ACHN (cell line): ENCODE measurements at regions not wholly inside any gene's neighbourhood (a gene's known extent, or its start where the extent isn't known, plus 50 kb on each side); places are given as distances from the start of the nearest gene placed in this dataset.
"Not testable (repeated sequence)": the region's sequence is repeated elsewhere in the genome, so short reads cannot be mapped to it uniquely, and the experiment has no call there.

Experiments
- DNase-seq: peaks from one replicate; pipeline ENCODE4 v3.0.0-alpha.2; 2015
- in situ Hi-C: cut with HindIII; loops from 2 replicates; pipeline ENCODE4 v1.10.0; 2017; ENCODE audit warnings: low sequenced_read_pairs, low pct_ligation_motif_present, low pct_unique_long_range_greater_than_20kb

- in situ Hi-C loops, result no loop called here
- no peak for DNase-seq
Observed at GRCh38 chr6:14763139-14763538, 482.7 kb upstream of the JARID2 start.

- in situ Hi-C loops, result no loop called here
Observed at GRCh38 chr6:14763616-14764015, 482.3 kb upstream of the JARID2 start.

GRCh38 chr6:14765106-14765505, 480.8 kb upstream of the JARID2 start:
- in situ Hi-C loops, result no loop called here
- DNase-seq, result no peak

More at GRCh38 chr6:14763616-14764015, 482.3 kb upstream of the JARID2 start:
- no peak for DNase-seq

GRCh38 chr6:14765721-14766390, 480.0 kb upstream of the JARID2 start:
- in situ Hi-C loops, result no loop called here
- no peak for DNase-seq

GRCh38 chr6:14766391-14766994, 479.4 kb upstream of the JARID2 start:
- in situ Hi-C loops, result no loop called here
- DNase-seq, result no peak

- no peak for DNase-seq
- in situ Hi-C loops, result no loop called here
Observed at GRCh38 chr6:14767226-14767625, 478.6 kb upstream of the JARID2 start.

GRCh38 chr6:14770040-14770439, 475.8 kb upstream of the JARID2 start:
- in situ Hi-C loops, result no loop called here
- no peak for DNase-seq

- in situ Hi-C loops, result no loop called here
- DNase-seq, result no peak
Observed at GRCh38 chr6:14770572-14770971, 475.3 kb upstream of the JARID2 start.

- in situ Hi-C loops, result no loop called here
- no peak for DNase-seq
Observed at GRCh38 chr6:14771016-14771415, 474.9 kb upstream of the JARID2 start.

GRCh38 chr6:14772188-14772587, 473.7 kb upstream of the JARID2 start:
- in situ Hi-C loops, result no loop called here
- no peak for DNase-seq

GRCh38 chr6:14775528-14775927, 470.3 kb upstream of the JARID2 start:
- no peak for DNase-seq
- in situ Hi-C loops, result no loop called here

- in situ Hi-C loops, result no loop called here
- DNase-seq, result no peak
Observed at GRCh38 chr6:14776307-14776706, 469.6 kb upstream of the JARID2 start.

- no peak for DNase-seq
- in situ Hi-C loops, result no loop called here
Observed at GRCh38 chr6:14781772-14782525, 463.9 kb upstream of the JARID2 start.

- DNase-seq, in situ Hi-C loops: not testable (repeated sequence)
Observed at GRCh38 chr6:14782921-14783464, 462.9 kb upstream of the JARID2 start.

- DNase-seq, result no peak
- in situ Hi-C loops, result no loop called here
Observed at GRCh38 chr6:14783594-14783993, 462.3 kb upstream of the JARID2 start.

GRCh38 chr6:14784596-14785492, 461.0 kb upstream of the JARID2 start:
- in situ Hi-C loops, result no loop called here
- DNase-seq, result no peak

GRCh38 chr6:14785493-14785790, 460.4 kb upstream of the JARID2 start:
- in situ Hi-C loops, result no loop called here
- DNase-seq, result no peak

- in situ Hi-C loops, result no loop called here
- DNase-seq, result no peak
Observed at GRCh38 chr6:14786008-14786407, 459.9 kb upstream of the JARID2 start.

GRCh38 chr6:14786455-14786854, 459.4 kb upstream of the JARID2 start:
- in situ Hi-C loops, result no loop called here
- no peak for DNase-seq
